KMS-11 (cell line): ENCODE measurements at regions not wholly inside any gene's neighbourhood (a gene's known extent, or its start where the extent isn't known, plus 50 kb on each side); places are given as distances from the start of the nearest gene placed in this dataset.

Experiments used
- H2AFZ ChIP-seq: fragments of 200-600 bp; sonication (generic); 2 replicates; pipeline ENCODE4 v1.6.1; 2016; ENCODE audit warnings: antibody characterized with exemption, mixed run types, low read depth
- H3K27ac ChIP-seq: fragments of 200-600 bp; sonication (generic); 2 replicates; pipeline ENCODE4 v1.6.1; 2016; ENCODE audit warnings: mild to moderate bottlenecking, mixed run types
- H3K27me3 ChIP-seq: fragments of 200-600 bp; sonication (generic); 2 replicates; pipeline ENCODE4 v1.6.1; 2017; ENCODE audit warnings: mild to moderate bottlenecking, low read depth, mixed run types, moderate library complexity; ENCODE audit not compliant: insufficient read depth
- H3K36me3 ChIP-seq: fragments of 200-600 bp; sonication (generic); 2 replicates; pipeline ENCODE4 v1.6.1; 2017; ENCODE audit warnings: mild to moderate bottlenecking, mixed run types; ENCODE audit not compliant: insufficient read depth
- H3K4me1 ChIP-seq: fragments of 200-600 bp; sonication (generic); 2 replicates; pipeline ENCODE4 v1.6.1; 2016; ENCODE audit warnings: mild to moderate bottlenecking, low read depth, mixed run types; ENCODE audit not compliant: poor library complexity, severe bottlenecking
- H3K4me2 ChIP-seq: fragments of 200-600 bp; sonication (generic); 2 replicates; pipeline ENCODE4 v1.7.0; 2016; ENCODE audit warnings: mild to moderate bottlenecking, mixed run types
- H3K4me3 ChIP-seq: fragments of 200-600 bp; sonication (generic); IDR thresholded peaks from 2 replicates; pipeline ENCODE4 v1.6.1; 2017; ENCODE audit warnings: low read depth, low read length, mixed read lengths; ENCODE audit not compliant: insufficient read depth
- H3K79me2 ChIP-seq: fragments of 200-600 bp; sonication (generic); 2 replicates; pipeline ENCODE4 v1.6.1; 2016; ENCODE audit warnings: low read depth, mixed run types; ENCODE audit not compliant: insufficient read depth
- H3K9ac ChIP-seq: fragments of 200-600 bp; sonication (generic); 2 replicates; pipeline ENCODE4 v1.6.1; 2016; ENCODE audit warnings: mild to moderate bottlenecking, mixed run types
- H4K20me1 ChIP-seq: fragments of 200-600 bp; sonication (generic); 2 replicates; pipeline ENCODE4 v1.6.1; 2016; ENCODE audit warnings: mild to moderate bottlenecking, mixed run types; ENCODE audit not compliant: insufficient read depth
- CTCF ChIP-seq: fragments of 200-600 bp; sonication (generic); conservative IDR thresholded peaks from 2 replicates; pipeline ENCODE4 v1.6.1; 2017; ENCODE audit warnings: low read depth, mild to moderate bottlenecking, antibody characterized with exemption, low read length, moderate library complexity, mixed read lengths

- H3K79me2 ChIP-seq, result no peaks in the 10 kb centered on the region
- TF ChIP-seq CTCF, result no peak
- H3K4me2 ChIP-seq, result no peak overlapping the region
- H3K27me3 ChIP-seq, result no peaks in the 10 kb centered on the region
- no peak overlapping the region for H3K4me3 ChIP-seq
- H3K4me1 ChIP-seq, result no peaks in the 10 kb centered on the region
- H3K27ac ChIP-seq, result no peak overlapping the region
- no peaks in the 10 kb centered on the region for H3K36me3 ChIP-seq
- H3K9ac ChIP-seq, result no peak overlapping the region
- H4K20me1 ChIP-seq, result no peaks in the 10 kb centered on the region
- no peak overlapping the region for H2AFZ ChIP-seq
These were observed 106.5 kb downstream of the WNT5A start for GRCh38 chr3:55380561-55380960.

GRCh38 chr3:55376753-55377347 lies 110.3 kb downstream of the WNT5A start:
- Histone ChIP-seq H3K4me2 (no peak overlapping the region), H3K4me1 (no peaks in the 10 kb centered on the region), H3K79me2 (no peaks in the 10 kb centered on the region), H3K27ac (no peak overlapping the region), H3K27me3 (no peaks in the 10 kb centered on the region), H3K36me3 (no peaks in the 10 kb centered on the region), H3K9ac (no peak overlapping the region), H3K4me3 (no peak overlapping the region), H2AFZ (no peak overlapping the region), H4K20me1 (no peaks in the 10 kb centered on the region)
- TF ChIP-seq CTCF, result no peak

- no peak for TF ChIP-seq CTCF
- Histone ChIP-seq H3K27ac (no peak overlapping the region), H3K36me3 (no peaks in the 10 kb centered on the region), H3K4me1 (no peaks in the 10 kb centered on the region), H3K4me2 (no peak overlapping the region), H3K27me3 (no peaks in the 10 kb centered on the region), H3K9ac (no peak overlapping the region), H3K4me3 (no peak overlapping the region), H2AFZ (no peak overlapping the region), H4K20me1 (no peaks in the 10 kb centered on the region), H3K79me2 (no peaks in the 10 kb centered on the region)
These were observed 113.7 kb downstream of the WNT5A start for GRCh38 chr3:55373423-55373822.

- H3K36me3 ChIP-seq, result no peaks in the 10 kb centered on the region
- H3K4me2 ChIP-seq, result no peak overlapping the region
- no peak overlapping the region for H3K9ac ChIP-seq
- no peak overlapping the region for H2AFZ ChIP-seq
- no peak for TF ChIP-seq CTCF
- H3K4me1 ChIP-seq, result no peaks in the 10 kb centered on the region
- H3K4me3 ChIP-seq, result no peak overlapping the region
- no peaks in the 10 kb centered on the region for H4K20me1 ChIP-seq
- no peaks in the 10 kb centered on the region for H3K27me3 ChIP-seq
- H3K79me2 ChIP-seq, result no peaks in the 10 kb centered on the region
- no peak overlapping the region for H3K27ac ChIP-seq
These were observed 116.8 kb downstream of the WNT5A start for GRCh38 chr3:55370272-55370671.
